AG04449 (cell line): ENCODE measurements at regions not wholly inside any gene's neighbourhood (a gene's known extent, or its start where the extent isn't known, plus 50 kb on each side); places are given as distances from the start of the nearest gene placed in this dataset.

ENCODE experiments used
- CTCF ChIA-PET: fragments of 350-600 bp; formaldehyde crosslinking; extraction: SDS; loops from one replicate; lab custom pipeline; 2021; ENCODE audit warnings: antibody characterized with exemption; lab: Yijun Ruan, JAX
- POLR2A ChIA-PET: fragments of 400-600, 350-600 bp; formaldehyde crosslinking; extraction: SDS; loops from one replicate; lab custom pipeline; 2020; ENCODE audit warnings: antibody characterized with exemption, inconsistent platforms; lab: Yijun Ruan, JAX
- DNase-seq: peaks from one replicate; pipeline ENCODE4 v3.0.0-alpha.2; 2010; ENCODE audit warnings: low read depth, low spot score
- H3K4me3 ChIP-seq: 2 replicates; pipeline ENCODE4 v1.5.1; 2011; ENCODE audit warnings: low read depth, mild to moderate bottlenecking, control low read depth, low read length
- TF ChIP-seq, protein P1 (sequence below): IDR thresholded peaks from one replicate; pipeline ENCODE4 v1.5.1; 2011; ENCODE audit warnings: mild to moderate bottlenecking, moderate library complexity, low read length, control low read depth, inconsistent platforms; ENCODE audit not compliant: insufficient read depth; ENCODE audit errors: missing control alignments

GRCh38 chr2:12577091-12577490 lies 139.6 kb upstream of the TRIB2 start:
- POLR2A ChIA-PET = no interaction called here
- TF ChIP-seq, protein P1, sequence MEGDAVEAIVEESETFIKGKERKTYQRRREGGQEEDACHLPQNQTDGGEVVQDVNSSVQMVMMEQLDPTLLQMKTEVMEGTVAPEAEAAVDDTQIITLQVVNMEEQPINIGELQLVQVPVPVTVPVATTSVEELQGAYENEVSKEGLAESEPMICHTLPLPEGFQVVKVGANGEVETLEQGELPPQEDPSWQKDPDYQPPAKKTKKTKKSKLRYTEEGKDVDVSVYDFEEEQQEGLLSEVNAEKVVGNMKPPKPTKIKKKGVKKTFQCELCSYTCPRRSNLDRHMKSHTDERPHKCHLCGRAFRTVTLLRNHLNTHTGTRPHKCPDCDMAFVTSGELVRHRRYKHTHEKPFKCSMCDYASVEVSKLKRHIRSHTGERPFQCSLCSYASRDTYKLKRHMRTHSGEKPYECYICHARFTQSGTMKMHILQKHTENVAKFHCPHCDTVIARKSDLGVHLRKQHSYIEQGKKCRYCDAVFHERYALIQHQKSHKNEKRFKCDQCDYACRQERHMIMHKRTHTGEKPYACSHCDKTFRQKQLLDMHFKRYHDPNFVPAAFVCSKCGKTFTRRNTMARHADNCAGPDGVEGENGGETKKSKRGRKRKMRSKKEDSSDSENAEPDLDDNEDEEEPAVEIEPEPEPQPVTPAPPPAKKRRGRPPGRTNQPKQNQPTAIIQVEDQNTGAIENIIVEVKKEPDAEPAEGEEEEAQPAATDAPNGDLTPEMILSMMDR = no peak
- no peak for DNase-seq
- CTCF ChIA-PET = interaction anchor here (0.6 kb wide), 1 partner anchor 101 kb away, joined by 3 read pairs; no protein-coding TSS in a partner anchor
- no peak overlapping the region for H3K4me3 ChIP-seq

GRCh38 chr2:12577567-12578253 lies 139.0 kb upstream of the TRIB2 start:
- ChIA-PET CTCF (interaction anchor here (0.6 kb wide), 1 partner anchor 102 kb away, joined by 3 read pairs; no protein-coding TSS in a partner anchor), POLR2A (no interaction called here)
- DNase-seq = no peak
- TF ChIP-seq, protein P1 = no peak
- no peak overlapping the region for H3K4me3 ChIP-seq

DNA sequence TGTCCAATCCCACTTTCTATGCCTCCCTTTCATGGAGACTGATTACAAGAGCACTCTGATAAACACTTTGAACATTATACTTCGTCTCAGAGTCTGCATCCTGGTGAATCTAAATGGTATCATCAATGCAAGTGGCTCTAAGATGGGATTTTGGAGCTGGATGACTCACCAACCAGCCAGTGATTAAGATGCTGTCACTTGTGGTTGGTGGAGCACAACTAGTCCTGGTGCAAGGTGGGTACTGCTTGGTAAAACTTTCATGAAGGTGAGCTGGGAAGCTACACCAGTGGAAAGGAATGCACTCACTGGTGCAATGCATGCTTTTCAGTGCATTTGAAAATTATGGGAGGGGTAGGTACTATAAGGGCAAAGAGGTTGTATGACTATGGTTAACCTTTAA lies 137.7 kb upstream of the TRIB2 start:
- CTCF ChIA-PET = no interaction called here
- no peak overlapping the region for H3K4me3 ChIP-seq
- DNase-seq = no peak
- TF ChIP-seq, protein P1 = no peak
- POLR2A ChIA-PET = no interaction called here

DNA sequence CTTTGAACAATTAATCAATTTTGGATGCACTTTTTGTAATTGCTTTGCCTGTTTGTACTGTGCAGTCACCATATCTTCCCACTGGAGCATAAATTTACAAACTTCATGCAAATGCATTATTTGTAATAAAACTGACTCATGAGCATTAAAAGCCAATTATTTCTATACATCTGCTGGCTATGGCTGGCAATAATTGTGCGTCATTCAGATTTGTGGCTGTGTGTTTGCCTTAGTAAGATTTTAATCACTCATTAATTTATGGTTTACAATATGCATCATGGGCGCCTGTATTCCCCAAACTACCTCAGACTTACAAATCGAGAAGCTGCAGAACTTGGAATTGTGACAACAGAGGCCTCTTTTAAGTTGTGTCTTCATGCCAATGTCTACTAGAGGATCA lies 132.4 kb upstream of the TRIB2 start:
- no peak overlapping the region for H3K4me3 ChIP-seq
- DNase-seq = no peak
- POLR2A ChIA-PET = no interaction called here
- CTCF ChIA-PET = no interaction called here
- TF ChIP-seq, protein P1 = no peak

GRCh38 chr2:12585784-12586183 lies 131.0 kb upstream of the TRIB2 start:
- no peak for DNase-seq
- H3K4me3 ChIP-seq = no peak overlapping the region
- TF ChIP-seq, protein P1 = no peak
- POLR2A ChIA-PET = no interaction called here
- CTCF ChIA-PET = no interaction called here

DNA sequence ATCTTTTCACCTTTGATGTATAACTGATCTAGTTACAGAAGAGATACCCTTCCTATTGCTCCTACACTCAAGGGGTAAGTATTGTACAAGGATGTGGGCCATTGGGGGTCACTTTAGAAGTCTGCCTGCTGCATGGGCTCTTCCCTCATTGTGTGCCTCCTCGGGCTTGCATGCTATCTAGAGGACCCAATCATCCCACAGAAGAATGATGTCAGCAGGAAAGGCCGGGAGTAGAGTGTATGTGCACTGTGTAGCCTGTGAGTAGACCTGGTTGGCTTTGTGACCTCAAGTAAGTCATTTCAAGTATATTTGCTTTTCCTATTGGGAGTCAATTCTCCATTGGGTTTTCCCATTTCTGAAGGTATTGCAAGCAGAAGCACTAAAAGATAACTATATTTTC lies 129.5 kb upstream of the TRIB2 start:
- no peak overlapping the region for H3K4me3 ChIP-seq
- POLR2A ChIA-PET = no interaction called here
- TF ChIP-seq, protein P1 = no peak
- DNase-seq = no peak
- CTCF ChIA-PET = no interaction called here
